IgD-negative memory B cell (primary cell): ENCODE measurements at regions not wholly inside any gene's neighbourhood (a gene's known extent, or its start where the extent isn't known, plus 50 kb on each side); places are given as distances from the start of the nearest gene placed in this dataset.
"Not testable (repeated sequence)": the region's sequence is repeated elsewhere in the genome, so short reads cannot be mapped to it uniquely, and the experiment has no call there.

Source experiments
- H3K27ac Mint-ChIP-seq, 3 donors: one replicate each; pipeline ENCODE4 v1.8.0; 2020 to 2022; ENCODE audit warnings: mild to moderate bottlenecking in 3 of 3, mixed read lengths in 3 of 3, moderate library complexity in 1 of 3
- H3K27me3 Mint-ChIP-seq: one replicate; pipeline ENCODE4 v1.8.0; 2021; ENCODE audit warnings: mixed read lengths
- H3K36me3 Mint-ChIP-seq: one replicate; pipeline ENCODE4 v1.8.0; 2020; ENCODE audit warnings: mild to moderate bottlenecking, mixed read lengths
- H3K4me1 Mint-ChIP-seq, 3 donors: one replicate each; pipeline ENCODE4 v1.8.0; 2020 to 2022; ENCODE audit warnings: mixed read lengths in 3 of 3, mild to moderate bottlenecking in 1 of 3
- H3K4me3 Mint-ChIP-seq, 4 donors: one replicate each; pipeline ENCODE4 v1.8.0; 2020 to 2022; ENCODE audit warnings: mild to moderate bottlenecking in 4 of 4, mixed read lengths in 4 of 4, moderate library complexity in 3 of 4
- H3K9me3 Mint-ChIP-seq, 3 donors: one replicate each; pipeline ENCODE4 v1.8.0; 2020 to 2021; ENCODE audit warnings: mixed read lengths in 3 of 3, mild to moderate bottlenecking in 1 of 3

GRCh38 chr1:174105086-174105485 lies 54.2 kb upstream of the RABGAP1L start:
- H3K36me3 Mint-ChIP-seq: peaks cover 1% of the 10 kb centered on the region
- peaks cover 4 to 6% (median 6%) of the 10 kb centered on the region in 3 donors for H3K4me1 Mint-ChIP-seq
- peaks cover 0 to 4% (median 0%) of the 10 kb centered on the region in 3 donors for H3K9me3 Mint-ChIP-seq
- H3K27ac Mint-ChIP-seq: no peak overlapping the region
- H3K4me3 Mint-ChIP-seq: no peak overlapping the region
- H3K27me3 Mint-ChIP-seq: no peaks in the 10 kb centered on the region

GRCh38 chr1:174103766-174104165 lies 55.6 kb upstream of the RABGAP1L start:
- Mint-ChIP-seq H3K27ac (no peak overlapping the region), H3K36me3 (peaks cover 1% of the 10 kb centered on the region), H3K4me1 (peaks cover 0 to 2% (median 0%) of the 10 kb centered on the region in 3 donors), H3K9me3 (no peaks in the 10 kb centered on the region), H3K27me3 (no peaks in the 10 kb centered on the region), H3K4me3 (no peak overlapping the region)

GRCh38 chr1:174101976-174102375 lies 57.3 kb upstream of the RABGAP1L start:
- not testable (repeated sequence) for H3K27me3 Mint-ChIP-seq, H3K36me3 Mint-ChIP-seq, H3K9me3 Mint-ChIP-seq, H3K27ac Mint-ChIP-seq, H3K4me1 Mint-ChIP-seq, H3K4me3 Mint-ChIP-seq

GRCh38 chr1:174097426-174097825 lies 61.9 kb upstream of the RABGAP1L start:
- Mint-ChIP-seq H3K4me1 (peaks cover 0 to 3% (median 0%) of the 10 kb centered on the region in 3 donors), H3K27me3 (no peaks in the 10 kb centered on the region), H3K4me3 (no peak overlapping the region), H3K27ac (no peak overlapping the region), H3K36me3 (peaks cover 3% of the 10 kb centered on the region), H3K9me3 (no peaks in the 10 kb centered on the region)

GRCh38 chr1:174093789-174094188 lies 65.5 kb upstream of the RABGAP1L start:
- not testable (repeated sequence) for H3K27me3 Mint-ChIP-seq, H3K9me3 Mint-ChIP-seq, H3K4me1 Mint-ChIP-seq, H3K36me3 Mint-ChIP-seq, H3K4me3 Mint-ChIP-seq, H3K27ac Mint-ChIP-seq

- no peaks in the 10 kb centered on the region for H3K4me1 Mint-ChIP-seq
- H3K4me3 Mint-ChIP-seq: no peak overlapping the region
- H3K9me3 Mint-ChIP-seq: peaks cover 6 to 9% (median 7%) of the 10 kb centered on the region in 3 donors
- H3K27me3 Mint-ChIP-seq: no peaks in the 10 kb centered on the region
- H3K36me3 Mint-ChIP-seq: peaks cover 3% of the 10 kb centered on the region
- no peak overlapping the region for H3K27ac Mint-ChIP-seq
These were observed 68.3 kb upstream of the RC3H1 start for GRCh38 chr1:174090471-174090870.

GRCh38 chr1:174080819-174081218 lies 58.7 kb upstream of the RC3H1 start:
- Mint-ChIP-seq H3K36me3 (peaks cover 3% of the 10 kb centered on the region), H3K4me1 (peaks cover 0 to 3% (median 2%) of the 10 kb centered on the region in 3 donors), H3K27ac (peak overlapping the region in 1 of 3 donors; percentile 33), H3K9me3 (peaks cover 3 to 19% (median 5%) of the 10 kb centered on the region in 3 donors), H3K4me3 (no peak overlapping the region), H3K27me3 (peaks cover 3% of the 10 kb centered on the region)

GRCh38 chr1:174079796-174080195 lies 57.6 kb upstream of the RC3H1 start:
- H3K27me3 Mint-ChIP-seq: peaks cover 1% of the 10 kb centered on the region
- peaks cover 0 to 3% (median 2%) of the 10 kb centered on the region in 3 donors for H3K4me1 Mint-ChIP-seq
- no peak overlapping the region for H3K27ac Mint-ChIP-seq
- H3K4me3 Mint-ChIP-seq: no peak overlapping the region
- H3K9me3 Mint-ChIP-seq: peaks cover 2 to 18% (median 5%) of the 10 kb centered on the region in 3 donors
- H3K36me3 Mint-ChIP-seq: peaks cover 2% of the 10 kb centered on the region

- not testable (repeated sequence) for H3K4me1 Mint-ChIP-seq, H3K4me3 Mint-ChIP-seq, H3K36me3 Mint-ChIP-seq, H3K27ac Mint-ChIP-seq, H3K27me3 Mint-ChIP-seq
- peaks cover 2 to 18% (median 5%) of the 10 kb centered on the region in 3 donors for H3K9me3 Mint-ChIP-seq
These were observed 56.8 kb upstream of the RC3H1 start for GRCh38 chr1:174078916-174079315.

- peaks cover 1% of the 10 kb centered on the region for H3K27me3 Mint-ChIP-seq
- peaks cover 2 to 18% (median 5%) of the 10 kb centered on the region in 3 donors for H3K9me3 Mint-ChIP-seq
- H3K27ac Mint-ChIP-seq: no peak overlapping the region
- H3K4me3 Mint-ChIP-seq: peak overlapping the region in 2 of 4 donors; percentile 13 to 49
- peaks cover 0 to 3% (median 2%) of the 10 kb centered on the region in 3 donors for H3K4me1 Mint-ChIP-seq
- H3K36me3 Mint-ChIP-seq: peaks cover 2% of the 10 kb centered on the region
These were observed 55.8 kb upstream of the RC3H1 start for GRCh38 chr1:174077749-174078490.

- no peak overlapping the region for H3K4me3 Mint-ChIP-seq
- no peaks in the 10 kb centered on the region for H3K36me3 Mint-ChIP-seq
- peaks cover 2% of the 10 kb centered on the region for H3K27me3 Mint-ChIP-seq
- H3K27ac Mint-ChIP-seq: no peak overlapping the region
- peaks cover 0 to 3% (median 2%) of the 10 kb centered on the region in 3 donors for H3K4me1 Mint-ChIP-seq
- H3K9me3 Mint-ChIP-seq: no peaks in the 10 kb centered on the region
These were observed 53.1 kb upstream of the RC3H1 start for GRCh38 chr1:174075245-174075692.

- Mint-ChIP-seq H3K27me3 (peaks cover 2% of the 10 kb centered on the region), H3K36me3 (no peaks in the 10 kb centered on the region), H3K27ac (no peak overlapping the region), H3K9me3 (no peaks in the 10 kb centered on the region), H3K4me1 (peaks cover 0 to 3% (median 2%) of the 10 kb centered on the region in 3 donors), H3K4me3 (no peak overlapping the region)
These were observed 52.6 kb upstream of the RC3H1 start for GRCh38 chr1:174074757-174075156.

- Mint-ChIP-seq H3K27me3 (peaks cover 2% of the 10 kb centered on the region), H3K4me1 (peaks cover 0 to under 1% (median 0%) of the 10 kb centered on the region in 3 donors), H3K36me3 (no peaks in the 10 kb centered on the region), H3K9me3 (no peaks in the 10 kb centered on the region), H3K4me3 (no peak overlapping the region), H3K27ac (no peak overlapping the region)
These were observed 50.4 kb upstream of the RC3H1 start for GRCh38 chr1:174072581-174072980.
